HepG2 (cell line): ENCODE measurements at regions not wholly inside any gene's neighbourhood (a gene's known extent, or its start where the extent isn't known, plus 50 kb on each side); places are given as distances from the start of the nearest gene placed in this dataset.

Source experiments
- ATAC-seq: fragments of 200-7000 bp; cut with Tn5 transposase; 3 replicates; pipeline ENCODE4 v1.9.1; 2020; ENCODE audit warnings: mild to moderate bottlenecking, moderate library complexity
- BruUV-seq: library from RNA; stranded (reverse); fragments of 400-500 nt; replicated peaks from 2 replicates; lab custom pipeline; 2021; lab: Mats Ljungman, UMichigan
- CTCF ChIA-PET: fragments of 300-600 bp; formaldehyde crosslinking; extraction: SDS; loops from one replicate; lab custom pipeline; 2021; ENCODE audit warnings: low total read pairs, inconsistent platforms, low intra/inter-chr PET ratio; lab: Yijun Ruan, JAX
- POLR2A ChIA-PET: fragments of 350-600 bp; sonication (Branson Sonifier 250); formaldehyde crosslinking; loops from one replicate; lab custom pipeline; 2020; ENCODE audit warnings: antibody characterized with exemption, inconsistent platforms; lab: Yijun Ruan, JAX
- DNase-seq: peaks from one replicate; pipeline ENCODE4 v3.0.0-alpha.2; 2015; ENCODE audit warnings: low spot score
- FAIRE-seq: peaks from 3 replicates; lab custom pipeline; 2011; peaks lifted over from hg19 to GRCh38; lab: Jason Lieb, UNC
- H2AFZ ChIP-seq: one replicate; pipeline ENCODE4 v1.6.1; 2011; ENCODE audit warnings: low read length, inconsistent platforms
- H3K27ac ChIP-seq: fragments of 300-600 bp; 3 replicates; pipeline ENCODE4 v1.8.0; 2011; ENCODE audit warnings: mixed run types, mild to moderate bottlenecking, mixed read lengths, low read length, inconsistent platforms; ENCODE audit not compliant: insufficient read depth; ENCODE audit errors: extremely low read length
- H3K27me3 ChIP-seq, 2 experiments: fragments of 200-600 bp in 1 of 2; 2 replicates in 1 of 2; 3 replicates in 1 of 2; pipeline versions ENCODE4 v1.6.0 to v1.8.0; 2011; ENCODE audit warnings: low read length in 2 of 2, mild to moderate bottlenecking in 2 of 2, moderate library complexity in 2 of 2, inconsistent platforms in 1 of 2; ENCODE audit not compliant: insufficient read depth in 2 of 2, control insufficient read depth in 1 of 2
- H3K36me3 ChIP-seq, 2 experiments: fragments of 200-600 bp in 1 of 2; replicated peaks in 1 of 2; 2 replicates in 1 of 2; 3 replicates in 1 of 2; pipeline versions ENCODE4 v1.5.1 to v1.8.0; 2011; ENCODE audit warnings: low read length in 2 of 2, inconsistent platforms in 1 of 2; ENCODE audit not compliant: insufficient read depth in 2 of 2, control insufficient read depth in 1 of 2
- H3K4me1 ChIP-seq: 2 replicates; pipeline ENCODE4 v1.5.1; 2012; ENCODE audit warnings: low read length, inconsistent platforms; ENCODE audit not compliant: insufficient read depth
- H3K4me2 ChIP-seq: 2 replicates; pipeline ENCODE4 v1.6.0; 2011; ENCODE audit warnings: low read depth, low read length, inconsistent platforms
- H3K4me3 ChIP-seq, 3 experiments: fragments of 200-600 bp in 1 of 3; sonication (generic), shearing (Covaris generic) in 1 of 3; replicated peaks in 1 of 3; 2 replicates each; pipeline ENCODE4 v1.5.1; 2011 to 2016; ENCODE audit warnings: low read length in 3 of 3, inconsistent platforms in 2 of 3, low read depth in 2 of 3, mild to moderate bottlenecking in 2 of 3, control low read depth in 1 of 3, mixed read lengths in 1 of 3; ENCODE audit not compliant: insufficient read depth in 1 of 3
- H3K79me2 ChIP-seq: one replicate; pipeline ENCODE4 v1.6.1; 2011; ENCODE audit warnings: low read length, inconsistent platforms; ENCODE audit not compliant: insufficient read depth
- H3K9ac ChIP-seq: 2 replicates; pipeline ENCODE4 v1.6.0; 2011; ENCODE audit warnings: mild to moderate bottlenecking, low read depth, low read length, inconsistent platforms; ENCODE audit not compliant: insufficient read depth
- H3K9me3 ChIP-seq: 2 replicates; pipeline ENCODE4 v1.5.1; 2012; ENCODE audit warnings: mild to moderate bottlenecking, low read length
- H4K20me1 ChIP-seq: 2 replicates; pipeline ENCODE4 v1.6.0; 2011; ENCODE audit warnings: inconsistent platforms, mild to moderate bottlenecking, low read length, moderate library complexity; ENCODE audit not compliant: insufficient read depth
- NFIC ChIP-seq: IDR thresholded peaks from 2 replicates; pipeline ENCODE4 v1.6.1; 2012; ENCODE audit warnings: mild to moderate bottlenecking, low read length, inconsistent platforms
- RARA ChIP-seq: IDR thresholded peaks from 2 replicates; pipeline ENCODE4 v1.6.1; 2016; ENCODE audit warnings: missing genetic modification reagents, missing compliant biosample characterization
- RFXANK ChIP-seq: IDR thresholded peaks from 2 replicates; pipeline ENCODE4 v1.6.1; 2016
- ZMAT3 ChIP-seq: sonication (generic); formaldehyde crosslinking; conservative IDR thresholded peaks from 2 replicates; pipeline ENCODE4 v1.7.0; 2021; ENCODE audit warnings: missing genetic modification reagents
- WGBS: methylation state at CpG from one replicate; pipeline ENCODE4 v1.1.6; 2017; ENCODE audit warnings: low lambda C conversion rate; 5-methylcytosine and 5-hydroxymethylcytosine counted together
- in situ Hi-C: cut with HindIII; loops from 2 replicates; pipeline ENCODE4 v1.10.0; 2017; ENCODE audit warnings: low pct_unique_long_range_greater_than_20kb; ENCODE audit not compliant: extremely low pct_ligation_motif_present
- intact Hi-C: fragments of 100-400 bp; cut with micrococcal nuclease; formaldehyde crosslinking; loops from one replicate; pipeline ENCODE4 v1.10.0; 2022; ENCODE audit not compliant: unreplicated experiment
- TF ChIP-seq, protein P1 (sequence below), 2 experiments: sonication (generic) in 1 of 2; formaldehyde crosslinking in 1 of 2; IDR thresholded peaks; 2 replicates each; pipeline versions ENCODE4 v1.6.1 to v1.9.0; 2014 to 2022; ENCODE audit warnings: antibody characterized with exemption in 1 of 2, borderline replicate concordance in 1 of 2, inconsistent platforms in 1 of 2, low read depth in 1 of 2, missing genetic modification reagents in 1 of 2

DNA sequence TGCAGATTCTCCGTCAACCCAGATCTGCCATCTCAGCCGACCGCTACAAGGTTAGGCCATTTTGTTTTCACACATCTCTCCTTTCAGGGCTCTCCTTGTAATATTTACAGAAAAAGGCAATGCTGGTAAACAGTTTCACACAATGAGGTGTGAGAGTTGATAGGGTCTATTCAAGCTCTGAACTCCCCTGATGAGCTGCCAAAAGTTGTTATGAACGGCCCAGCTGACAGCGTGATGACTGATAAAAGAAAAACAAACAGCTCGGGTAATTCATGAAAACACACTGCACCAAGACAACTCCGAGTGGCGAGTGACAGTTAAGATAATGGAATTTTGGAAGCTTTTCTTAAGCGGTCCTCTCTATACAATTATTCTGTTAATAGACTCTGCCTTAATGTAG is 68.1 kb upstream of the IRX5 start:
- CTCF ChIA-PET = no interaction called here
- POLR2A ChIA-PET = no interaction called here
- in situ Hi-C loops = no loop called here
- Histone ChIP-seq H3K9me3 (no peaks in the 10 kb centered on the region), H3K27ac (no peak overlapping the region), H3K4me2 (no peak overlapping the region), H3K36me3 (no peaks in the 10 kb centered on the region), H2AFZ (no peak overlapping the region), H4K20me1 (no peaks in the 10 kb centered on the region), H3K79me2 (no peaks in the 10 kb centered on the region), H3K4me3 (no peak overlapping the region), H3K27me3 (no peaks in the 10 kb centered on the region), H3K4me1 (no peaks in the 10 kb centered on the region), H3K9ac (no peak overlapping the region)
- TF ChIP-seq NFIC (no peak), RARA (CRISPR knock-in tag) (no peak), ZMAT3 (no peak), RFXANK (CRISPR knock-in tag) (no peak)
- TF ChIP-seq, protein P1, sequence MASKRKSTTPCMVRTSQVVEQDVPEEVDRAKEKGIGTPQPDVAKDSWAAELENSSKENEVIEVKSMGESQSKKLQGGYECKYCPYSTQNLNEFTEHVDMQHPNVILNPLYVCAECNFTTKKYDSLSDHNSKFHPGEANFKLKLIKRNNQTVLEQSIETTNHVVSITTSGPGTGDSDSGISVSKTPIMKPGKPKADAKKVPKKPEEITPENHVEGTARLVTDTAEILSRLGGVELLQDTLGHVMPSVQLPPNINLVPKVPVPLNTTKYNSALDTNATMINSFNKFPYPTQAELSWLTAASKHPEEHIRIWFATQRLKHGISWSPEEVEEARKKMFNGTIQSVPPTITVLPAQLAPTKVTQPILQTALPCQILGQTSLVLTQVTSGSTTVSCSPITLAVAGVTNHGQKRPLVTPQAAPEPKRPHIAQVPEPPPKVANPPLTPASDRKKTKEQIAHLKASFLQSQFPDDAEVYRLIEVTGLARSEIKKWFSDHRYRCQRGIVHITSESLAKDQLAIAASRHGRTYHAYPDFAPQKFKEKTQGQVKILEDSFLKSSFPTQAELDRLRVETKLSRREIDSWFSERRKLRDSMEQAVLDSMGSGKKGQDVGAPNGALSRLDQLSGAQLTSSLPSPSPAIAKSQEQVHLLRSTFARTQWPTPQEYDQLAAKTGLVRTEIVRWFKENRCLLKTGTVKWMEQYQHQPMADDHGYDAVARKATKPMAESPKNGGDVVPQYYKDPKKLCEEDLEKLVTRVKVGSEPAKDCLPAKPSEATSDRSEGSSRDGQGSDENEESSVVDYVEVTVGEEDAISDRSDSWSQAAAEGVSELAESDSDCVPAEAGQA (IDR thresholded peaks at IDR 0.05; ENCODE audit: low read depth) = no peak
- TF ChIP-seq, protein P1 (CRISPR knock-in tag; IDR thresholded peaks at IDR 0.05; ENCODE audit: borderline replicate concordance) = no peak
- intact Hi-C loops = no loop called here
- WGBS = 47% methylated on average over 9 of the region's 9 CpGs
- no peak for FAIRE-seq
- no TSS peak for BruUV-seq
- ATAC-seq = no peak
- no peak for DNase-seq
